DOHH2 (cell line): ENCODE measurements at regions not wholly inside any gene's neighbourhood (a gene's known extent, or its start where the extent isn't known, plus 50 kb on each side); places are given as distances from the start of the nearest gene placed in this dataset.

ENCODE experiments used
- CTCF ChIP-seq: fragments of 200-600 bp; sonication (generic); IDR thresholded peaks from one replicate; pipeline ENCODE4 v1.5.1; 2014; ENCODE audit warnings: antibody characterized with exemption, mild to moderate bottlenecking, low read depth, low read length; ENCODE audit not compliant: poor library complexity, severe bottlenecking
- EZH2phosphoT487 ChIP-seq: fragments of 200-600 bp; sonication (generic); IDR thresholded peaks from 2 replicates; pipeline ENCODE4 v1.6.1; 2017; ENCODE audit warnings: borderline replicate concordance, mild to moderate bottlenecking, antibody characterized with exemption, low read length, moderate library complexity, mixed read lengths

GRCh38 chr1:58011978-58012377, 534.5 kb downstream of the OMA1 start:
- no peak for TF ChIP-seq CTCF
- TF ChIP-seq EZH2phosphoT487: no peak
